A549 (cell line): ENCODE measurements at regions not wholly inside any gene's neighbourhood (a gene's known extent, or its start where the extent isn't known, plus 50 kb on each side); places are given as distances from the start of the nearest gene placed in this dataset.
A peak's percentile ranks its signal among the peaks of the same experiment; 100 is the strongest.

Experiments used
- ATAC-seq, 2 experiments: fragments of 200-7000 bp in 1 of 2; fragments of >200 bp in 1 of 2; cut with Nextera tagmentation in 1 of 2; cut with Tn5 transposase in 1 of 2; 3 replicates each; pipeline versions ENCODE4 v1.8.0 to v1.9.1; 2018 to 2020; ENCODE audit warnings: mild to moderate bottlenecking in 1 of 2, moderate library complexity in 1 of 2
- CTCF ChIA-PET: fragments of 300-600 bp; sonication (Branson Sonifier 250); formaldehyde crosslinking; extraction: SDS; loops from one replicate; lab custom pipeline; 2021; ENCODE audit warnings: antibody characterized with exemption, inconsistent platforms; lab: Yijun Ruan, JAX
- POLR2A ChIA-PET: fragments of 350-600 bp; formaldehyde crosslinking; extraction: SDS; loops from one replicate; lab custom pipeline; 2021; ENCODE audit warnings: antibody characterized with exemption, inconsistent platforms; lab: Yijun Ruan, JAX
- DNase-seq, 2 experiments: peaks; one replicate each; pipeline versions ENCODE4 v3.0.0 to v3.0.0-alpha.2; 2011 to 2016; ENCODE audit warnings: low read depth in 1 of 2, low spot score in 1 of 2
- FAIRE-seq: peaks from 2 replicates; lab custom pipeline; 2011; peaks lifted over from hg19 to GRCh38; lab: Jason Lieb, UNC
- H3K27ac ChIP-seq, 2 experiments: fragments of >200 bp; sonication (Bioruptor Twin); formaldehyde crosslinking; 3 replicates each; pipeline ENCODE4 v1.5.1; 2016 to 2017
- H3K4me1 ChIP-seq: fragments of >200 bp; sonication (Bioruptor Twin); formaldehyde crosslinking; 3 replicates; pipeline ENCODE4 v1.6.1; 2016
- H3K4me2 ChIP-seq: fragments of >200 bp; sonication (Bioruptor Twin); formaldehyde crosslinking; 3 replicates; pipeline ENCODE4 v1.6.1; 2016
- H3K4me3 ChIP-seq: fragments of >200 bp; sonication (Bioruptor Twin); formaldehyde crosslinking; 3 replicates; pipeline ENCODE4 v1.5.1; 2016
- H3K9me3 ChIP-seq: fragments of >200 bp; sonication (Bioruptor Twin); formaldehyde crosslinking; 3 replicates; pipeline ENCODE4 v1.6.1; 2016
- BCL3 ChIP-seq: fragments of >200 bp; sonication (Bioruptor Twin); formaldehyde crosslinking; IDR thresholded peaks from 3 replicates; pipeline ENCODE4 v1.6.1; 2016
- CBX2 ChIP-seq: fragments of 200-600 bp; sonication (generic); IDR thresholded peaks from 2 replicates; pipeline ENCODE4 v1.6.1; 2016; ENCODE audit warnings: low read depth, mild to moderate bottlenecking, borderline replicate concordance
- CEBPB ChIP-seq, 2 experiments: fragments of >200 bp in 1 of 2; sonication (Bioruptor Twin) in 1 of 2; formaldehyde crosslinking in 1 of 2; IDR thresholded peaks; 2 replicates each; pipeline ENCODE4 v1.6.1; 2012 to 2016
- CHD2 ChIP-seq: fragments of 150-350 bp; IDR thresholded peaks from 2 replicates; pipeline ENCODE4 v1.6.1; 2014; ENCODE audit warnings: low read length; ENCODE audit not compliant: partially characterized antibody
- CTCF ChIP-seq: fragments of >200 bp; sonication (Bioruptor Twin); formaldehyde crosslinking; IDR thresholded peaks from 3 replicates; pipeline ENCODE4 v1.5.1; 2016
- EHF ChIP-seq: fragments of 250-450 bp; sonication (Bioruptor Pico); IDR thresholded peaks from 2 replicates; pipeline ENCODE4 v1.5.0; 2020; ENCODE audit warnings: mild to moderate bottlenecking
- ELK1 ChIP-seq: fragments of 150-350 bp; IDR thresholded peaks from 2 replicates; pipeline ENCODE4 v1.6.1; 2014; ENCODE audit warnings: low read depth, mild to moderate bottlenecking, low read length
- ESRRA ChIP-seq: fragments of 150-350 bp; IDR thresholded peaks from 2 replicates; pipeline ENCODE4 v1.6.1; 2014; ENCODE audit warnings: mild to moderate bottlenecking, low read length, borderline replicate concordance
- FOXS1 ChIP-seq: fragments of 250-450 bp; sonication (Bioruptor Pico); IDR thresholded peaks from 2 replicates; pipeline ENCODE4 v1.5.0; 2020; ENCODE audit warnings: mild to moderate bottlenecking, moderate library complexity
- GATA3 ChIP-seq: IDR thresholded peaks from 2 replicates; pipeline ENCODE4 v1.6.1; 2012; ENCODE audit warnings: borderline replicate concordance
- HDAC2 ChIP-seq: fragments of 200-600 bp; sonication (generic); IDR thresholded peaks from 2 replicates; pipeline ENCODE4 v1.6.1; 2016
- HMGXB4 ChIP-seq: fragments of 250-450 bp; sonication (Bioruptor Pico); IDR thresholded peaks from 2 replicates; pipeline ENCODE4 v1.5.0; 2021; ENCODE audit warnings: mild to moderate bottlenecking, moderate library complexity, borderline replicate concordance
- JUN ChIP-seq, 2 experiments: fragments of >200 bp; sonication (Bioruptor Twin); formaldehyde crosslinking; IDR thresholded peaks; 2 replicates in 1 of 2; 3 replicates in 1 of 2; pipeline ENCODE4 v1.6.1; 2016 to 2017
- MAFK ChIP-seq: fragments of 450-650 bp; IDR thresholded peaks from 2 replicates; pipeline ENCODE4 v1.6.1; 2014; ENCODE audit not compliant: partially characterized antibody
- MAX ChIP-seq: IDR thresholded peaks from 2 replicates; pipeline ENCODE4 v1.6.1; 2012
- PBX3 ChIP-seq: IDR thresholded peaks from 2 replicates; pipeline ENCODE4 v1.6.1; 2012
- POLR2A ChIP-seq: IDR thresholded peaks from 2 replicates; pipeline ENCODE4 v1.6.1; 2012; ENCODE audit warnings: mild to moderate bottlenecking, low read length
- RARB ChIP-seq: fragments of 250-450 bp; sonication (Bioruptor Pico); IDR thresholded peaks from 2 replicates; pipeline ENCODE4 v1.8.0; 2021; ENCODE audit warnings: mild to moderate bottlenecking, moderate library complexity
- RFX5 ChIP-seq: fragments of 450-650 bp; IDR thresholded peaks from 2 replicates; pipeline ENCODE4 v1.7.1; 2014; ENCODE audit warnings: antibody characterized with exemption, mild to moderate bottlenecking, moderate library complexity
- TP53 ChIP-seq: fragments of 250-450 bp; sonication (Bioruptor Pico); IDR thresholded peaks from 2 replicates; pipeline ENCODE4 v1.5.0; 2021; ENCODE audit warnings: mild to moderate bottlenecking, moderate library complexity
- ZNF302 ChIP-seq: fragments of 250-450 bp; sonication (Bioruptor Pico); IDR thresholded peaks from 2 replicates; pipeline ENCODE4 v1.9.0; 2021; ENCODE audit warnings: inconsistent platforms, mild to moderate bottlenecking, moderate library complexity
- WGBS: methylation state at CpG from one replicate; pipeline ENCODE4 v1.1.6; 2017; ENCODE audit errors: missing lambda C conversion rate; 5-methylcytosine and 5-hydroxymethylcytosine counted together

GRCh38 chr16:47979164-47979520, 176.7 kb downstream of the ABCC12 start:
- H3K4me3 ChIP-seq: no peak overlapping the region
- TF ChIP-seq POLR2A (no peak), HDAC2 (no peak), GATA3 (no peak), CTCF (no peak), ESRRA (no peak), MAX (no peak), RFX5 (no peak), HMGXB4 (CRISPR knock-in tag) (no peak), CBX2 (no peak), ELK1 (no peak), TP53 (CRISPR knock-in tag) (no peak), RARB (CRISPR knock-in tag) (no peak), ZNF302 (CRISPR knock-in tag) (no peak), PBX3 (no peak), JUN (IDR thresholded peaks at IDR 0.05) (no peak), BCL3 (no peak), FOXS1 (no peak), EHF (CRISPR knock-in tag) (no peak), CHD2 (no peak)
- no peaks in the 10 kb centered on the region for H3K9me3 ChIP-seq
- ChIA-PET POLR2A (no interaction called here), CTCF (interaction anchor here (1.4 to 1.5 kb wide), 2 partner anchors 23 to 99 kb away, joined by 3 to 4 read pairs; no protein-coding TSS in a partner anchor)
- ATAC-seq (no peak), FAIRE-seq (no peak), DNase-seq (no peak)
- peak overlapping the region; percentile 24; the same call in 1 of the 3 replicates for H3K4me2 ChIP-seq
- H3K4me1 ChIP-seq: peaks cover 19% of the 10 kb centered on the region; the same call in 2 of the 3 replicates
- WGBS: 90% methylated on average over 5 of the region's 5 CpGs
- peak overlapping the region in 1 of 2 experiments; percentile 48; a peak in 1 of 6 replicates for H3K27ac ChIP-seq

- ATAC-seq: peak; percentile 39 to 49; a peak in 2 of 6 replicates
- Histone ChIP-seq H3K9me3 (no peaks in the 10 kb centered on the region), H3K4me2 (peak overlapping the region; percentile 24; the same call in 1 of the 3 replicates), H3K4me1 (peaks cover 19% of the 10 kb centered on the region; the same call in 2 of the 3 replicates), H3K4me3 (no peak overlapping the region), H3K27ac (peak overlapping the region in 1 of 2 experiments; percentile 52; a peak in 3 of 6 replicates)
- no peak for FAIRE-seq
- DNase-seq: no peak
- POLR2A ChIA-PET: no interaction called here
- WGBS: 26% methylated on average over 4 of the region's 4 CpGs
- CTCF ChIA-PET: interaction anchor here (0.8 to 1.8 kb wide), 5 partner anchors 23 to 941 kb away, joined by 3 to 9 read pairs (median 3); no protein-coding TSS in a partner anchor
- TF ChIP-seq CEBPB (IDR thresholded peaks at IDR 0.05) (no peak), MAFK (peak; percentile 64)
These were observed 177.2 kb downstream of the ABCC12 start for GRCh38 chr16:47978491-47979163.
